ENCODE measurements at regions not wholly inside any gene's neighbourhood (a gene's known extent, or its start where the extent isn't known, plus 50 kb on each side); places are given as distances from the start of the nearest gene placed in this dataset.

DNA sequence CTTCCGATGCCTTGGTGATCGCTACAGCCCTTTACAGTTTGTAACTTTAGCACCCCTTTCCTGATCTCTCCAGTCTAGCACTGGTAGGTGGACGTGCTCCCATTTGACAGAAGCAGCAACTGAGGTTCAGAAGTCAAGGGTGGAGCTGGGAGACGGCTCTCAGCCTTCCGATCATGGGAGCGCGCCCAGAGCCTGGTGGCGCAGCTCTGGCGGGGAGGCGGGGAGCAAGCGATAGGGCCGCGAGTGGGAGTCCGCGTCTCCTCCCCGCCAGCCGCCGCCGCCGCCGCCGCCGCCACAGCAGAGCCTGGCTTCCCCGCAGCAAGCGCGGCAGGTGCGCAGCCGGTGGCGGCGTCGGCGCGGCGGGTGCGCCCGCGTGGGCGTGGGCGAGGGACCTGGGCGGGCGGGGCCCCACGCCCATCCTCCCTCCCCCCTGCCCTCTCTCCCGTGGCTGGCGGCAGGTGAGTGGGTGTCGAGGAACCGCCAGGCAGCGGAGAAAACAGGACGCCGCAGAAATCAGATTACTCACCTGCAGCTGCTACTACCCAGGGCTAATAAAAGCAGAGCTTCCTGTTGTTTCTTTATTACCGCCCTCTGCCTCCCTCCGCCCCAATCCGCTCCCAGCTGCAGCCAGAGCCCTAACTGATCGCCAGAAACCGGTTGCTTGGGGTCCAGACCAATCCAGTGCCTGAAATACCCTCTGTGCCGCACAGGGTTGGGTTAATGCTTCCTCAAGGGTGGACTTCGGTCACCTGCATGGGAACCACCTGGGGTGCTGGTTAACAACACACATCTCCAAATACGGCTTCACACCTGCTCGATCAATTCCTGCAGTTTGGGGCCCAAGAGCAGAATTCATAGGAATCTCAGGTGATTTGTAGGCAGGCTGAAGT, 60.2 kb upstream of the ID3 start:
- Histone ChIP-seq H4K91ac (replicated peaks; ENCODE audit: insufficient read length, low read length) (peak overlapping the region; percentile 81), H3K4ac (replicated peaks; ENCODE audit: insufficient read length, low read depth, low read length) (no peak overlapping the region), H4K8ac (ENCODE audit: extremely low read depth, insufficient read depth, low read length) (peak overlapping the region; percentile 66), H2BK20ac (ENCODE audit: low read length) (peak overlapping the region; percentile 51), H3K36me3 (ENCODE audit: control insufficient read depth in 2 of 4, insufficient read depth in 4 of 4, low read length in 3 of 4) (no peaks in the 10 kb centered on the region), H3K4me1 (replicated peaks in 1 of 4; ENCODE audit: control insufficient read depth in 3 of 4, insufficient read depth in 4 of 4, low read length in 3 of 4) (peaks cover 4 to 17% (median 9%) of the 10 kb centered on the region in 4 experiments; a peak in 6 of 7 replicates), H3K27me3 (replicated peaks in 1 of 4; ENCODE audit: control insufficient read depth in 3 of 4, extremely low read depth in 1 of 4, insufficient read depth in 3 of 4, low read length in 3 of 4) (peaks cover 0 to 19% (median 13%) of the 10 kb centered on the region in 4 experiments; a peak in 5 of 7 replicates), H2AK5ac (ENCODE audit: low read depth, low read length) (no peak overlapping the region), H3K79me1 (ENCODE audit: low read depth, low read length) (no peaks in the 10 kb centered on the region), H3K4me2 (ENCODE audit: insufficient read depth in 1 of 2, low read depth in 2 of 2, low read length in 2 of 2) (peak overlapping the region; percentile 43 to 63), H2BK12ac (ENCODE audit: low read depth, low read length) (peak overlapping the region; percentile 86; the same call in 1 of the 2 replicates), H4K20me1 (replicated peaks in 1 of 2; ENCODE audit: control insufficient read depth in 1 of 2, insufficient read depth in 2 of 2, low read length in 2 of 2) (no peaks in the 10 kb centered on the region), H3K27ac (ENCODE audit: low read depth, low read length) (no peak overlapping the region), H3K4me3 (ENCODE audit: extremely low read depth in 1 of 4, insufficient read depth in 2 of 4, low read depth in 3 of 4, low read length in 4 of 4) (peak overlapping the region; percentile 6 to 55 (median 28)), H2BK15ac (ENCODE audit: low read length) (peak overlapping the region; percentile 95; the same call in 1 of the 2 replicates), H3K14ac (ENCODE audit: insufficient read length) (no peak overlapping the region), H3K23me2 (ENCODE audit: low read depth, low read length) (no peaks in the 10 kb centered on the region; the same call in 1 of the 2 replicates), H2AFZ (ENCODE audit: low read length) (peak overlapping the region; percentile 49; the same call in 1 of the 2 replicates), H4K5ac (ENCODE audit: insufficient read length, low read depth, low read length) (no peak overlapping the region), H2BK5ac (ENCODE audit: low read depth, low read length) (no peak overlapping the region), H3K79me2 (ENCODE audit: control insufficient read depth in 1 of 2, insufficient read depth in 2 of 2, low read length in 2 of 2) (no peaks in the 10 kb centered on the region), H3K9ac (replicated peaks in 1 of 4; ENCODE audit: extremely low read depth in 1 of 4, low read depth in 3 of 4, low read length in 3 of 4) (no peak overlapping the region; a peak in 2 of 7 replicates), H3K18ac (ENCODE audit: extremely low read depth, low read length) (0 out of 2 replicates have a peak overlapping the region, but pooled peaks have one; percentile 20), H3K56ac (replicated peaks; ENCODE audit: insufficient read length, low read depth, low read length) (no peak overlapping the region), H2BK120ac (replicated peaks; ENCODE audit: low read depth, low read length) (no peak overlapping the region), H3K23ac (ENCODE audit: insufficient read length) (no peak overlapping the region), H3K9me3 (ENCODE audit: insufficient read depth in 2 of 2, low read depth in 1 of 2, low read length in 1 of 2) (no peaks in the 10 kb centered on the region)
- POLR2A ChIA-PET (ENCODE audit: partially characterized antibody), result interaction anchor here (0.9 to 6.5 kb wide), 12 partner anchors 9 to 63 kb away, joined by 3 to 47 read pairs (median 4); no protein-coding TSS in a partner anchor
- FAIRE-seq, result peak; percentile 42
- CTCF ChIA-PET (ENCODE audit: partially characterized antibody), result interaction anchor here (0.5 to 6.7 kb wide), 10 partner anchors 13 to 434 kb away, joined by 3 to 67 read pairs (median 4); no protein-coding TSS in a partner anchor
- peak in 1 of 2 experiments; percentile 72 for DNase-seq (ENCODE audit: low read depth in 1 of 2, low spot score in 2 of 2)
- 12% methylated on average over 44 of the region's 58 CpGs; no CpG with 5 or more reads in 1 of the 2 experiments for WGBS, 2 experiments (ENCODE audit: extremely low coverage in 1 of 2, insufficient coverage in 1 of 2, insufficient read length in 1 of 2, insufficient replicate concordance in 2 of 2, low coverage in 1 of 2, low lambda C conversion rate in 2 of 2, missing lambda C conversion rate in 1 of 2)
- TF ChIP-seq, protein P1, sequence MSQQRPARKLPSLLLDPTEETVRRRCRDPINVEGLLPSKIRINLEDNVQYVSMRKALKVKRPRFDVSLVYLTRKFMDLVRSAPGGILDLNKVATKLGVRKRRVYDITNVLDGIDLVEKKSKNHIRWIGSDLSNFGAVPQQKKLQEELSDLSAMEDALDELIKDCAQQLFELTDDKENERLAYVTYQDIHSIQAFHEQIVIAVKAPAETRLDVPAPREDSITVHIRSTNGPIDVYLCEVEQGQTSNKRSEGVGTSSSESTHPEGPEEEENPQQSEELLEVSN (IDR thresholded peaks at IDR 0.05), result peak; percentile 64
- TF ChIP-seq TBP (IDR thresholded peaks at IDR 0.05; ENCODE audit: low read depth, low read length) (0 out of 2 replicates have a peak, but pooled peaks have one; percentile 27), TAF1 (IDR thresholded peaks at IDR 0.05; ENCODE audit: low read depth, low read length) (peak; percentile 42; the same call in 1 of the 2 replicates), MAFK (IDR thresholded peaks at IDR 0.05; ENCODE audit: low read depth, low read length) (no peak), RXRA (IDR thresholded peaks at IDR 0.05; ENCODE audit: insufficient read depth, low read depth, low read length) (no peak), HDAC6 (IDR thresholded peaks at IDR 0.05; ENCODE audit: low read depth, low read length) (no peak), RBBP5 (IDR thresholded peaks at IDR 0.05; ENCODE audit: borderline replicate concordance, low read depth, low read length) (0 out of 2 replicates have a peak, but pooled peaks have one; percentile 31), SIX5 (IDR thresholded peaks at IDR 0.05; ENCODE audit: low read depth, low read length) (no peak), TCF12 (IDR thresholded peaks at IDR 0.05; ENCODE audit: low read depth, low read length) (no peak), CTBP2 (IDR thresholded peaks at IDR 0.05; ENCODE audit: borderline replicate concordance, insufficient read depth, insufficient read length, low read length) (peak; percentile 27)

All from H1 (cell line).